Adrenal gland (tissue), 5 donors: ENCODE measurements at regions not wholly inside any gene's neighbourhood (a gene's known extent, or its start where the extent isn't known, plus 50 kb on each side); places are given as distances from the start of the nearest gene placed in this dataset.

Experiments used
- CTCF ChIP-seq, 6 experiments: fragments of 450-650 bp in 4 of 6; fragments of 200-600 bp in 2 of 6; sonication (generic) in 1 of 6; IDR thresholded peaks; 1 replicate in 5 of 6; 2 replicates in 1 of 6; pipeline versions ENCODE4 v1.5.1 to v1.8.0; 2016 to 2021; ENCODE audit warnings: antibody characterized with exemption in 6 of 6, mild to moderate bottlenecking in 2 of 6, moderate library complexity in 1 of 6
- POLR2A ChIP-seq, 2 donors: fragments of 450-650 bp; IDR thresholded peaks; one replicate each; pipeline ENCODE4 v1.6.1; 2017; ENCODE audit warnings: antibody characterized with exemption in 2 of 2, mild to moderate bottlenecking in 2 of 2, moderate library complexity in 1 of 2
- donor health status: DM: no; HTN: no; CAD: no.

GRCh38 chr10:36094096-36094495 lies 452.0 kb upstream of the FZD8 start:
- TF ChIP-seq POLR2A (IDR thresholded peaks at IDR 0.05): no peak
- no peak for TF ChIP-seq CTCF (IDR thresholded peaks at IDR 0.05)
